ENCODE measurements at regions not wholly inside any gene's neighbourhood (a gene's known extent, or its start where the extent isn't known, plus 50 kb on each side); places are given as distances from the start of the nearest gene placed in this dataset.

DNA sequence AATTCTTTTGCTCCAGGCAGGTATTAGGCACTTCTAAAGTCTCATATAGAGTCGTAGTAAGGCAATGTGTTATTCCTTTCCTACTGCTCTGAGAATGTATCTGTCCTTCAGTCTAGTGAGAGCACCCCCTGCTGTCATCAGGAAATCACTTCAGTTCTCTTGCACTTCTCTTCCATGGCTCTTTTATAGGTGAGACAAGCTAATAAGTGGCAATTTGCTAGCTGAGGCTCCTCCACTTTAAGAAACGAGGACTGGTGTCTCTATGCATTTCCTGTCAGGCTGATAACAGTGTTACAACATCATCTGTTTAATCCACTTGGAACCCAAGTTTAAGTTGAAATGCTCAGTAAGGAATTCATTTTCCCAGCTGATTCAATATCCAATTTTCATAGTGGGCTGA, 350.6 kb downstream of the TFEC start:
- peak in 1 of 7 donors; percentile 10 for DNase-seq
- Histone ChIP-seq H3K36me3 (replicated peaks in 1 of 2) (no peaks in the 10 kb centered on the region), H3K4me3 (no peak overlapping the region), H3K27me3 (no peaks in the 10 kb centered on the region), H3K4me1 (replicated peaks in 1 of 2) (no peaks in the 10 kb centered on the region), H3K27ac (no peak overlapping the region), H3K9me3 (replicated peaks in 1 of 3) (no peaks in the 10 kb centered on the region)
- WGBS, 4 donors = 16 to 33% (median 25%) methylated on average over 2 of the region's 2 CpGs
- no peak for TF ChIP-seq POLR2A (IDR thresholded peaks at IDR 0.05)
- TF ChIP-seq, protein P1, sequence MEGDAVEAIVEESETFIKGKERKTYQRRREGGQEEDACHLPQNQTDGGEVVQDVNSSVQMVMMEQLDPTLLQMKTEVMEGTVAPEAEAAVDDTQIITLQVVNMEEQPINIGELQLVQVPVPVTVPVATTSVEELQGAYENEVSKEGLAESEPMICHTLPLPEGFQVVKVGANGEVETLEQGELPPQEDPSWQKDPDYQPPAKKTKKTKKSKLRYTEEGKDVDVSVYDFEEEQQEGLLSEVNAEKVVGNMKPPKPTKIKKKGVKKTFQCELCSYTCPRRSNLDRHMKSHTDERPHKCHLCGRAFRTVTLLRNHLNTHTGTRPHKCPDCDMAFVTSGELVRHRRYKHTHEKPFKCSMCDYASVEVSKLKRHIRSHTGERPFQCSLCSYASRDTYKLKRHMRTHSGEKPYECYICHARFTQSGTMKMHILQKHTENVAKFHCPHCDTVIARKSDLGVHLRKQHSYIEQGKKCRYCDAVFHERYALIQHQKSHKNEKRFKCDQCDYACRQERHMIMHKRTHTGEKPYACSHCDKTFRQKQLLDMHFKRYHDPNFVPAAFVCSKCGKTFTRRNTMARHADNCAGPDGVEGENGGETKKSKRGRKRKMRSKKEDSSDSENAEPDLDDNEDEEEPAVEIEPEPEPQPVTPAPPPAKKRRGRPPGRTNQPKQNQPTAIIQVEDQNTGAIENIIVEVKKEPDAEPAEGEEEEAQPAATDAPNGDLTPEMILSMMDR (IDR thresholded peaks at IDR 0.05) = peak in 4 of 6 experiments; percentile 14 to 31 (median 20)
- intact Hi-C loops (cut with DNase I) = no loop called here

DNA sequence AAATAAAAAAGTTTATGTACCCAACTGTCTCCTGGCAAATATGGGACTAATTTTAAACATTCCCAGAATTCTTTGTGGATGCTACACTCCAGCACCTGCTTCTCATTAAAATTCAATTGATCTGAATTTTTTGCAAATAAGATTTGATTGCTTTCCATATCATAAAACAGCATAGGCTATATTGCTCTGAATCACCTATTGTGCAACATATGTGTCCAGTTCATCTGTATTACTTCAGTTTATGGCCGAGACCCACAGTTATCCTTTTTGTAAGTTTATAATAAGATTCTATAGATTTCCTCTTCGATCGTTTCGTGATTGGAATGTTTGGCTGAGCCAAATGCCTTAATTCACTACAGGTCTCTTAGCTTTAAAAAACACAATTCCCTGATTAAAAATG, 351.1 kb downstream of the TFEC start:
- Histone ChIP-seq H3K27ac (no peak overlapping the region), H3K9me3 (replicated peaks in 1 of 3) (no peaks in the 10 kb centered on the region), H3K27me3 (no peaks in the 10 kb centered on the region), H3K36me3 (replicated peaks in 1 of 2) (no peaks in the 10 kb centered on the region), H3K4me3 (no peak overlapping the region), H3K4me1 (replicated peaks in 1 of 2) (no peaks in the 10 kb centered on the region)
- DNase-seq = no peak
- 86 to 92% (median 91%) methylated on average over 4 of the region's 4 CpGs for WGBS, 4 donors
- intact Hi-C loops (cut with DNase I) = no loop called here
- no peak for TF ChIP-seq POLR2A (IDR thresholded peaks at IDR 0.05)
- TF ChIP-seq, protein P1 (IDR thresholded peaks at IDR 0.05) = no peak

DNA sequence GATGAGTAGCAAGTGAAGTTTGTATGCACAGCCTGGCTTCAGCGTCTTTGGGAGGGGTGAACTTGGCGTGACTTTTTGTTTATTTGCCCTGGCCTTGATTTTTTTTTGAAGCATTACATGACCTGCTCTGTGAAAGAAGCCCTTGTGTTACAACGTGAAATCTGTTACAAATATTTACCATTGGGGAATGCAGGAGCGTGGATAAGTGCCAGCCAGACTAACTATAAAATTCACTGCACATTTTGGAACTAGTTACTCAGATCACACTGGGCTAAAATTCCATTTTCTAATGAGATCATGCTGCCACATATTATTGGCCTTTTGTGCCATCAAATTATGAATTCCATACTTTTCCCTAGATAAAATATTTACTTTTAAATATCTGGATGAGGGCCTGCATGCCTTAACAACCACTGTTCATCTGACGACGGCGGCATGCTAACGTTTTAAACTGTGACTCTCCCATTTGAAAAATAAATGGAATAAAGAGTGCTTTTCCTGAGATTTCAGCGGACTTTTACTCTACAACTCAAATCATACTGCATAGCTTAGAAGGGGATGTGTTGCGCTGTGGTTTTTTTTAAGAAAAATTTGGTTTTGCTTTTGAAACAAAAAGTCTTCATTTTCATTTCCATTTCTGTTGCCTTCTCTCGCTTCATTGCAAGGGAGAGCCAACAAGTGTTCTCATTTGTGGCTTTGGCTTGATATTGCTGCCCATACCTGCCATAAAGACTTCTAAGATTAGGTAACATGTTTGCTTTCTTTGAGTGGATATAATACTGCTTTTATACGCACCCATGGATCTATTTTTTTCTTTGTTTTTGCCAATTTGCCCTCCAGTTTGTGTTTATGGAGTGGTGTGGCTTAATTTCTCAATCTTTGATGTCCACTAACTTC, 352.2 kb downstream of the TFEC start:
- intact Hi-C loops (cut with DNase I) = no loop called here
- DNase-seq = no peak
- Histone ChIP-seq H3K27ac (no peak overlapping the region), H3K36me3 (replicated peaks in 1 of 2) (no peaks in the 10 kb centered on the region), H3K27me3 (no peaks in the 10 kb centered on the region), H3K4me1 (replicated peaks in 1 of 2) (no peaks in the 10 kb centered on the region), H3K4me3 (no peak overlapping the region), H3K9me3 (replicated peaks in 1 of 3) (no peaks in the 10 kb centered on the region)
- 53 to 66% (median 62%) methylated on average over 12 of the region's 12 CpGs for WGBS, 4 donors
- TF ChIP-seq, protein P1 (IDR thresholded peaks at IDR 0.05) = no peak
- TF ChIP-seq POLR2A (IDR thresholded peaks at IDR 0.05) = no peak

DNA sequence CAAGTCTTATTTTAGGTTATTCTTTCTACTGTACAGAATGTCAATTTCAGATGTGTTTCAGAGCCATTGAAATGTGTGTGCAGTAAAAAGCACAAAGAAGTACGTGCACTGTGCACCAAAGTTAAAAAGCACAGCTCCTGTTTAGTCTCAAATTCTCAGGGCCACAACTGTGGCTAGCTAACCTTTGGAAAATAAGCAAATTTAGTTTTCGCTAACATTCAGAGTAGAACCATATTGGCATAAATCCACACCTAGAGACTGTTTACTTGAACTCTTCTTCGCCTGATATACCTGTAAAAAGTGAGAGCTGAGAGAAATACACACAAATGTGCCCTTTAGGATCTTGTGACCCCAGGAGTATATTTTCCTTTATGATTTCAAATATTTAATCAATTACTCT, 353.9 kb downstream of the TFEC start:
- no peak overlapping the region for H3K4me3 ChIP-seq
- TF ChIP-seq, protein P1 (IDR thresholded peaks at IDR 0.05) = no peak
- TF ChIP-seq POLR2A (IDR thresholded peaks at IDR 0.05) = no peak
- intact Hi-C loops (cut with DNase I) = no loop called here
- 79 to 86% (median 85%) methylated on average over 3 of the region's 3 CpGs for WGBS, 4 donors
- H3K27me3 ChIP-seq = no peaks in the 10 kb centered on the region
- no peaks in the 10 kb centered on the region for H3K4me1 ChIP-seq (replicated peaks in 1 of 2)
- H3K27ac ChIP-seq = no peak overlapping the region
- DNase-seq = no peak
- no peaks in the 10 kb centered on the region for H3K9me3 ChIP-seq (replicated peaks in 1 of 3)
- no peaks in the 10 kb centered on the region for H3K36me3 ChIP-seq (replicated peaks in 1 of 2)
